PC-9 (cell line): ENCODE measurements at regions not wholly inside any gene's neighbourhood (a gene's known extent, or its start where the extent isn't known, plus 50 kb on each side); places are given as distances from the start of the nearest gene placed in this dataset.

Experiments
- BruUV-seq: library from RNA; stranded (reverse); fragments of 400-500 nt; replicated peaks from 2 replicates; lab custom pipeline; 2021; lab: Mats Ljungman, UMichigan
- CTCF ChIA-PET: fragments of 300-600 bp; sonication (Branson Sonifier 250); formaldehyde crosslinking; loops from one replicate; lab custom pipeline; 2022; ENCODE audit warnings: antibody characterized with exemption; lab: Charles Lee
- POLR2A ChIA-PET: fragments of 300-600 bp; sonication (Branson Sonifier 250); formaldehyde crosslinking; loops from one replicate; lab custom pipeline; 2022; ENCODE audit warnings: antibody characterized with exemption; ENCODE audit not compliant: unreplicated experiment; lab: Charles Lee
- DNase-seq, 2 experiments: peaks; one replicate each; pipeline versions ENCODE4 v3.0.0 to v3.0.0-alpha.2; 2015 to 2022; ENCODE audit warnings: mixed read lengths in 1 of 2
- H2AFZ ChIP-seq: fragments of 200-600 bp; sonication (generic); 2 replicates; pipeline ENCODE4 v1.8.1; 2017; ENCODE audit warnings: antibody characterized with exemption
- H3F3A ChIP-seq: fragments of 200-600 bp; sonication (generic); 2 replicates; pipeline ENCODE4 v1.8.1; 2017; ENCODE audit warnings: antibody characterized with exemption, mild to moderate bottlenecking, low read depth; ENCODE audit not compliant: insufficient read depth
- H3K27ac ChIP-seq: fragments of 200-600 bp; sonication (generic); 2 replicates; pipeline ENCODE4 v1.6.1; 2016; ENCODE audit warnings: mixed run types
- H3K27me3 ChIP-seq: fragments of 200-600 bp; sonication (generic); 2 replicates; pipeline ENCODE4 v1.6.1; 2016; ENCODE audit warnings: low read depth, mixed run types; ENCODE audit not compliant: insufficient read depth
- H3K36me3 ChIP-seq: fragments of 200-600 bp; sonication (generic); 2 replicates; pipeline ENCODE4 v1.6.1; 2016; ENCODE audit warnings: low read depth, mixed run types
- H3K4me1 ChIP-seq: fragments of 200-600 bp; sonication (generic); replicated peaks from 2 replicates; pipeline ENCODE4 v1.6.1; 2016; ENCODE audit warnings: mixed run types; ENCODE audit not compliant: insufficient read depth
- H3K4me2 ChIP-seq: fragments of 200-600 bp; sonication (generic); 2 replicates; pipeline ENCODE4 v1.6.1; 2017; ENCODE audit warnings: mixed run types
- H3K4me3 ChIP-seq: fragments of 200-600 bp; sonication (generic); 2 replicates; pipeline ENCODE4 v1.6.1; 2016; ENCODE audit warnings: mixed run types
- H3K79me2 ChIP-seq: fragments of 200-600 bp; sonication (generic); 2 replicates; pipeline ENCODE4 v1.6.1; 2017; ENCODE audit warnings: low read depth, mixed run types
- H3K9me2 ChIP-seq: fragments of 200-600 bp; sonication (generic); 2 replicates; pipeline ENCODE4 v1.8.1; 2017; ENCODE audit warnings: mild to moderate bottlenecking; ENCODE audit not compliant: insufficient read depth
- H3K9me3 ChIP-seq: fragments of 200-600 bp; sonication (generic); 2 replicates; pipeline ENCODE4 v1.8.1; 2016; ENCODE audit warnings: low read depth; ENCODE audit not compliant: insufficient read depth
- H4K20me1 ChIP-seq: fragments of 200-600 bp; sonication (generic); 2 replicates; pipeline ENCODE4 v1.8.1; 2017; ENCODE audit not compliant: insufficient read depth
- CTCF ChIP-seq: fragments of 200-600 bp; sonication (generic); conservative IDR thresholded peaks from 2 replicates; pipeline ENCODE4 v1.6.1; 2017; ENCODE audit warnings: mixed run types, antibody characterized with exemption, mild to moderate bottlenecking, moderate library complexity
- EZH2 ChIP-seq: fragments of 200-600 bp; sonication (generic); IDR thresholded peaks from 2 replicates; pipeline ENCODE4 v1.8.0; 2017; ENCODE audit warnings: antibody characterized with exemption, low read depth
- intact Hi-C: fragments of 100-400 bp; cut with micrococcal nuclease; formaldehyde crosslinking; loops from one replicate; pipeline ENCODE4 v1.10.0; 2022; ENCODE audit not compliant: unreplicated experiment

- no peak for TF ChIP-seq CTCF
- TF ChIP-seq EZH2 = no peak
- intact Hi-C loops = no loop called here
- no peaks in the 10 kb centered on the region for H3K79me2 ChIP-seq
- H2AFZ ChIP-seq = no peak overlapping the region
- H3F3A ChIP-seq = no peaks in the 10 kb centered on the region
- no peaks in the 10 kb centered on the region for H3K36me3 ChIP-seq
- POLR2A ChIA-PET = no interaction called here
- no TSS peak for BruUV-seq
- no peak for DNase-seq
- H3K9me2 ChIP-seq = no peaks in the 10 kb centered on the region
- no peaks in the 10 kb centered on the region for H3K9me3 ChIP-seq
- no peak overlapping the region for H3K4me2 ChIP-seq
- H3K27me3 ChIP-seq = no peaks in the 10 kb centered on the region
- no peaks in the 10 kb centered on the region for H4K20me1 ChIP-seq
- no peak overlapping the region for H3K27ac ChIP-seq
- no peak overlapping the region for H3K4me3 ChIP-seq
- CTCF ChIA-PET = no interaction called here
- no peaks in the 10 kb centered on the region for H3K4me1 ChIP-seq
Observed at GRCh38 chr21:24223624-24224023, 1383.7 kb downstream of the MRPL39 start.

GRCh38 chr21:24222676-24223075 lies 1384.6 kb downstream of the MRPL39 start:
- intact Hi-C loops = no loop called here

GRCh38 chr21:24220446-24220845 lies 1386.8 kb downstream of the MRPL39 start:
- Histone ChIP-seq H3K9me3 (no peaks in the 10 kb centered on the region), H3K79me2 (no peaks in the 10 kb centered on the region), H3K4me3 (no peak overlapping the region), H3K36me3 (no peaks in the 10 kb centered on the region), H2AFZ (no peak overlapping the region), H3K9me2 (no peaks in the 10 kb centered on the region), H3K4me2 (no peak overlapping the region), H3K4me1 (no peaks in the 10 kb centered on the region), H3F3A (no peaks in the 10 kb centered on the region), H4K20me1 (no peaks in the 10 kb centered on the region), H3K27me3 (no peaks in the 10 kb centered on the region), H3K27ac (no peak overlapping the region)
- TF ChIP-seq EZH2 (no peak), CTCF (no peak)
- intact Hi-C loops = no loop called here
- POLR2A ChIA-PET = no interaction called here
- BruUV-seq = no TSS peak
- DNase-seq = no peak
- CTCF ChIA-PET = no interaction called here

More at GRCh38 chr21:24222676-24223075, 1384.6 kb downstream of the MRPL39 start:
- H3K27ac ChIP-seq = no peak overlapping the region
- H3K9me3 ChIP-seq = no peaks in the 10 kb centered on the region
- no peaks in the 10 kb centered on the region for H3K79me2 ChIP-seq
- TF ChIP-seq CTCF (no peak), EZH2 (no peak)
- no peaks in the 10 kb centered on the region for H3K36me3 ChIP-seq
- BruUV-seq = no TSS peak
- H3K27me3 ChIP-seq = no peaks in the 10 kb centered on the region
- H3K4me2 ChIP-seq = no peak overlapping the region
- ChIA-PET CTCF (no interaction called here), POLR2A (no interaction called here)
- no peak for DNase-seq
- H4K20me1 ChIP-seq = no peaks in the 10 kb centered on the region
- H3K4me3 ChIP-seq = no peak overlapping the region
- no peak overlapping the region for H2AFZ ChIP-seq
- H3F3A ChIP-seq = no peaks in the 10 kb centered on the region
- H3K4me1 ChIP-seq = no peaks in the 10 kb centered on the region
- H3K9me2 ChIP-seq = no peaks in the 10 kb centered on the region
